Activated T-cell treated with anti-CD3 and anti-CD28 coated beads, Interleukin-2, amount 50 U/mL, for 24 hours (primary cell): ENCODE measurements at regions not wholly inside any gene's neighbourhood (a gene's known extent, or its start where the extent isn't known, plus 50 kb on each side); places are given as distances from the start of the nearest gene placed in this dataset.
A peak's percentile ranks its signal among the peaks of the same experiment; 100 is the strongest.
"Not testable (repeated sequence)": the region's sequence is repeated elsewhere in the genome, so short reads cannot be mapped to it uniquely, and the experiment has no call there.

ENCODE experiments used
- DNase-seq: peaks from one replicate; pipeline ENCODE4 v3.0.0-alpha.2; 2020
- H3K27ac Mint-ChIP-seq: 2 replicates; pipeline ENCODE4 v1.8.0; 2020; ENCODE audit warnings: mild to moderate bottlenecking, mixed read lengths
- H3K27me3 Mint-ChIP-seq: 2 replicates; pipeline ENCODE4 v1.8.0; 2020; ENCODE audit warnings: mixed read lengths
- H3K36me3 Mint-ChIP-seq: 2 replicates; pipeline ENCODE4 v1.8.0; 2020; ENCODE audit warnings: low read depth, mixed read lengths
- H3K4me1 Mint-ChIP-seq: 2 replicates; pipeline ENCODE4 v1.8.0; 2020; ENCODE audit warnings: low read depth, mixed read lengths
- H3K4me3 Mint-ChIP-seq: 2 replicates; pipeline ENCODE4 v1.8.0; 2020; ENCODE audit warnings: mild to moderate bottlenecking, moderate library complexity, mixed read lengths
- H3K9me3 Mint-ChIP-seq: 2 replicates; pipeline ENCODE4 v1.8.0; 2020; ENCODE audit warnings: mixed read lengths

DNA sequence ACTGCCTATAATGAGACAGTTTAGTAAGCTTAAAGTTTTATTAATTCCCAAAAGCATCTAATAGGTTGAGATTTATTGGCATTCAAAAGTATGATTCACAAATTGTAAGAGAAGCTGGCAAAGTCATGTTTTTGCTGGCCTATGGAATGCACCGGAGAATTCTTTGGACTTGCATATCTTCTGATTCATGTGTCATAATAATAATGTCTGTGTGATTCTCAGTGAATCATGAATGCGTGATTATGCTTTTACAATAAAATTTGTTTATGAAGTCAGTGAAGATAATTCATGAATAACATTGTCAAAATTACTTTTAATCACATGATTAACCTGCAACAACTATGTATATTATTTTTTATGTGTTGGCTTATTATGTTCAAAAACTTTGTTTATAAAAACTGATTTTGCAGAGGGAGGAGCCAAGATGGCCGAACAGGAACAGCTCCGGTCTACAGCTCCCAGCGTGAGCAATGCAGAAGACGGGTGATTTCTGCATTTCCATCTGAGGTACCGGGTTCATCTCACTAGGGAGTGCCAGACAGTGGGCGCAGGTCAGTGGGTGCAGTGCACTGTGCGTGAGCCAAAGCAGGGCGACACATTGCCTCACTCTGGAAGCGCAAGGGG is 389.2 kb downstream of the SRGAP2C start:
- H3K4me1 Mint-ChIP-seq, DNase-seq, H3K27me3 Mint-ChIP-seq, H3K4me3 Mint-ChIP-seq, H3K27ac Mint-ChIP-seq: not testable (repeated sequence)
- Mint-ChIP-seq H3K9me3 (peaks cover 12% of the 10 kb centered on the region), H3K36me3 (peaks cover 12% of the 10 kb centered on the region)

- Mint-ChIP-seq H3K9me3 (peaks cover 13% of the 10 kb centered on the region), H3K36me3 (peaks cover 12% of the 10 kb centered on the region)
- H3K27ac Mint-ChIP-seq, H3K4me3 Mint-ChIP-seq, H3K4me1 Mint-ChIP-seq, DNase-seq, H3K27me3 Mint-ChIP-seq: not testable (repeated sequence)
These were observed 389.7 kb downstream of the SRGAP2C start for GRCh38 chr1:121574505-121574899.

DNA sequence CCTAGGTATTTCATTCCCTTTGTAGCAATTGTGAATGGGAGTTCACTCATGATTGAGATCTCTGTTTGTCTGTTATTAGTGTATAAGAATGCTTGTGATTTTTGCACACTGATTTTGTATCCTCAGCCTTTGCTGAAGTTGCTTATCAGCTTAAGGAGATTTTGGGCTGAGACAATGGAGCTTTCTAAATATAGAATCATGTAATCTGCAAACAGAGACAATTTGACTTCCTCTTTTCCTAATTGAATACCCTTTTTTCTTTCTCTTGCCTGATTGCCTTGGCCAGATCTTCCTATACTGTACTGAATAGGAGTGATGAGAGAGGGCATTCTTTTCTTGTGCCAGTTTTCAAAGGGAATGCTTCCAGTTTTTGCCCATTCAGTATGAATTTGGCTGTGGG is 398.1 kb downstream of the SRGAP2C start:
- not testable (repeated sequence) for H3K27ac Mint-ChIP-seq, H3K27me3 Mint-ChIP-seq, H3K4me3 Mint-ChIP-seq, DNase-seq
- peaks cover 20% of the 10 kb centered on the region for H3K4me1 Mint-ChIP-seq
- H3K9me3 Mint-ChIP-seq = peaks cover 45% of the 10 kb centered on the region
- H3K36me3 Mint-ChIP-seq = peaks cover 44% of the 10 kb centered on the region

DNA sequence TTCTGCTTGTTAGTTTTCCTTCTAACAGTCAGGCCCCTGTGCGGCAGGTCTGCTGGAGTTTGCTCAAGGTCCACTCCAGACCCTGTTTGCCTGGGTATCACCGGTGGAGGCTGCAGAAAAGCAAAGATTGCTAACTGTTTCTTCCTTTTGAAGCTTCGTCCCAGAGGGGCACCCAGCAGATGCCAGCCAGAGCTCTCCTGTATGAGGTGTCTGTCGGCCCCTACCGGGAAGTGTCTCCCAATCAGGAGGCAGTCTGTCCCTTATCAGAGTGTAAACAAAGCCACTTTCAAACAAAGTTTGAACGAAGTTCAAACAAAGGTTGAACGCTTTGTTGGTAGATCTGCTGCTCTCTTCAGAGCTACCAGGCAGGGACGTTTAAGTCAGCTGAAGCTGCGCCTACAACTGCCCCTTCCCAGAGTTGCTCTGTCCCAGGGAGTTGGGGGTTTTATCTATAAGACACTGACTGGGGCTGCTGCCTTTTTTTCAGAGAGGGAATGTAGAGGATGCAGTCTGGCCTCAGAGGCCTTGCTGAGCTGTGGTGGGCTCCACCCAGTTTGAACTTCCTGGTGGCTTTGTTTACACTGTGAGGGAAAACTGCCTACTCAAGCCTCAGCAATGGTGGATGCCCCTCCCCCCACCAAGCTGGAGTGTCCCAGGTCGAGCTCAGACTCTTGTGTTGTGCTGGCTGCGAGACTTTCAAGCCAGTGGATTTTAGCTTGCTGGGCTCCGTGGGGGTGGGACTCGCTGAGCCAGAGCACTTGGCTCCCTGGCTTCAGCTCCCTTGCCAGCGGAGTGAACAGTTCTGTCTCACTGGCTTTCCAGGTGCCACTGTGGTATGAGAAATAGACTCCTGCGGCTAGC is 401.8 kb downstream of the SRGAP2C start:
- peaks cover 26% of the 10 kb centered on the region for H3K4me1 Mint-ChIP-seq
- H3K9me3 Mint-ChIP-seq = peaks cover 32% of the 10 kb centered on the region
- DNase-seq = no peak
- H3K4me3 Mint-ChIP-seq = no peak overlapping the region
- H3K27me3 Mint-ChIP-seq = no peaks in the 10 kb centered on the region
- H3K36me3 Mint-ChIP-seq = peaks cover 36% of the 10 kb centered on the region
- H3K27ac Mint-ChIP-seq = no peak overlapping the region

- peaks cover 27% of the 10 kb centered on the region for H3K4me1 Mint-ChIP-seq
- H3K4me3 Mint-ChIP-seq = no peak overlapping the region
- H3K36me3 Mint-ChIP-seq = peaks cover 30% of the 10 kb centered on the region
- no peaks in the 10 kb centered on the region for H3K27me3 Mint-ChIP-seq
- H3K9me3 Mint-ChIP-seq = peaks cover 27% of the 10 kb centered on the region
- DNase-seq = no peak
- no peak overlapping the region for H3K27ac Mint-ChIP-seq
These were observed 402.4 kb downstream of the SRGAP2C start for GRCh38 chr1:121587230-121587569.

DNA sequence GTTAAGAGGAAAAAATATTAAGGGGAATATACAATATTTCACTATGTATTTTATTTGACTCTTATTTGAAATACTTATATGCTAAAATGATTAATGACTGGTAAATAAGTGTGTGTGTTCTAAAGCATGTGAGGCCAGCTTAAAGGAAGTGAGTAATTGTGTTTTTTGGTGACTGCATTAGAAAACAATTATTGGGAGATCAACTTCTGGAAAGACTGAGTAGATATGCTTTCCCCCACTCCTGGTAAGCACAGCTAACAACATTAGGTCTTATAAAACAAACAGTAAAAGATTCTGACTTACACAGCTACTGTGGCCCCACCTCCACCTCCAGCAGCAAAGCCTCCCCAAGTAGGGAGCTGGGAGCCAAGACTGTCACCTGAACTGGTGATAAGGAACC is 403.0 kb downstream of the SRGAP2C start:
- no peaks in the 10 kb centered on the region for H3K27me3 Mint-ChIP-seq
- peaks cover 22% of the 10 kb centered on the region for H3K9me3 Mint-ChIP-seq
- peaks cover 27% of the 10 kb centered on the region for H3K4me1 Mint-ChIP-seq
- no peak overlapping the region for H3K27ac Mint-ChIP-seq
- DNase-seq = no peak
- H3K36me3 Mint-ChIP-seq = peaks cover 24% of the 10 kb centered on the region
- no peak overlapping the region for H3K4me3 Mint-ChIP-seq

- Mint-ChIP-seq H3K4me3 (no peak overlapping the region), H3K27me3 (no peaks in the 10 kb centered on the region), H3K9me3 (no peaks in the 10 kb centered on the region), H3K36me3 (peaks cover 11% of the 10 kb centered on the region), H3K4me1 (peaks cover 14% of the 10 kb centered on the region), H3K27ac (no peak overlapping the region)
- no peak for DNase-seq
These were observed 409.3 kb downstream of the SRGAP2C start for GRCh38 chr1:121594096-121594495.

GRCh38 chr1:121595089-121595488 is 410.3 kb downstream of the SRGAP2C start:
- peaks cover 14% of the 10 kb centered on the region for H3K4me1 Mint-ChIP-seq
- H3K36me3 Mint-ChIP-seq = peaks cover 16% of the 10 kb centered on the region
- H3K4me3 Mint-ChIP-seq = no peak overlapping the region
- peak overlapping the region; percentile 14 for H3K27ac Mint-ChIP-seq
- peaks cover 7% of the 10 kb centered on the region for H3K9me3 Mint-ChIP-seq
- H3K27me3 Mint-ChIP-seq = no peaks in the 10 kb centered on the region
- no peak for DNase-seq

DNA sequence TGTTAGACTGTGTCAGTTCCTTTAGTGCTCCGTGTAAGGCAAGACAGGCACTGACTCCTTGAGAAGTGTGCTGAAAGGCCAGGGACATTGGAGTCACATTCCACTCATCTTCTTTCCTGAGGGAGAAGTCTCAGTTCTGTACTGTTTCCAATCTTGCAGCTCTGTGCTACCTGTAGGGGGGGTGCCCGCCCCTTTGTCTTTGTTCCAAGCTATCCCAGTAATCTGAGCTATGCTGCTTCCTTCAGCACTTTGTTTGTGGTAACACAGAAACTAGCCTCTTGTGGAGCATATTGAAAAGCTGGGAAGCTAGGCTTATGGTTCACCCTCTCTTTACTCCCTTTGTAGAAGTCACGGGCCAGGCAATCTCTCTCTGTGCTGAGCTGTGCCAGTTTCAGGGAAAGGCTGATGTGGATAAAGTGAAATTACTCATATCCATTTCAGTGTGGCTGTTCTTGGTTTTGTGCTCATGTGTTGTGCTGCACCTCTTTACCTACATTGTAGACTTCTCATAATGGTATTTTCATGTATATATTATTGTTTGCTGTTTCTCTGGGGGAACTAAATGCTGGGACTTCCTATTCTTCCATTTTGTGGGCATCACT is 420.2 kb downstream of the SRGAP2C start:
- not testable (repeated sequence) for H3K4me1 Mint-ChIP-seq, H3K27ac Mint-ChIP-seq, H3K4me3 Mint-ChIP-seq, H3K27me3 Mint-ChIP-seq, DNase-seq
- peaks cover 33% of the 10 kb centered on the region for H3K36me3 Mint-ChIP-seq
- H3K9me3 Mint-ChIP-seq = peaks cover 17% of the 10 kb centered on the region

GRCh38 chr1:121607499-121607898 is 422.7 kb downstream of the SRGAP2C start:
- H3K27ac Mint-ChIP-seq, H3K4me3 Mint-ChIP-seq, H3K4me1 Mint-ChIP-seq, H3K9me3 Mint-ChIP-seq, DNase-seq, H3K27me3 Mint-ChIP-seq: not testable (repeated sequence)
- H3K36me3 Mint-ChIP-seq = peaks cover 12% of the 10 kb centered on the region
